ENCODE measurements at regions not wholly inside any gene's neighbourhood (a gene's known extent, or its start where the extent isn't known, plus 50 kb on each side); places are given as distances from the start of the nearest gene placed in this dataset.

DNA sequence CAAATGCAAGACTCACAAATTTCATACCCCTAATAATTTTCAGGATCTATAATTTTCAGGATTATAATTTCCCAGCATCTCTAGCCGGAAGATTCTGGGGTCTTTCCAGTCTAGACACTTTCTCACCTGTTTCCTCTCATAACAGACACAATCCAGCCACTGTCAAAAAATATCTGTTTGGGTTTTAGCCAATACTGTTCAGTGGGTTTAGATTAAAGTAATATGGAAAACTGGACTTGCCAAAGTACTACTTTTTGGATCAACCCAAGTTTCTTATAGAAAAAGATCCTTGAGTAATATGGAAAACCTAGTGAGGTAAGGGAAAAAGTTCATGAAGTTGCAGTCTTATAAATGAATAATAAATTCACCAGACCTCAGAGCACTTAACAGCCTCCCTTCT is 62.1 kb upstream of the NEBL start:
- DNase-seq: no peak

DNA sequence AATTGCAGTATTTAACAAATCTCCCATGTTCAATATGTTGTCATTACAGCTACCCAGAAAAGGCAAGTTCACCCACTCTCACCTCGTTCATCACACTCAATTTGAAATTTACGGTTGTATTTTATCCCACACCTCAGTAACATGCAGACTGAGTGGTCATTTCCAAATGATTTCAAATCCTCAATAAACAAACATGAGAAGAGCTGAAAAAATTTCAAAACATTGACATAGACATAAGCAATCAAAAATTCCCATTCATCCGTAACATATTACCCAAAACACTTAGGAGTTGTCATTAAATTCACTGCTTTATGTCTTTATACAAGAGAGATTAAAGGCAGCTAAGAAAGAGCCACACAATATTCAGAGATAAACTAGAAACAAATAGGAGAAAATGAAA is 61.7 kb upstream of the NEBL start:
- no peak for DNase-seq

DNA sequence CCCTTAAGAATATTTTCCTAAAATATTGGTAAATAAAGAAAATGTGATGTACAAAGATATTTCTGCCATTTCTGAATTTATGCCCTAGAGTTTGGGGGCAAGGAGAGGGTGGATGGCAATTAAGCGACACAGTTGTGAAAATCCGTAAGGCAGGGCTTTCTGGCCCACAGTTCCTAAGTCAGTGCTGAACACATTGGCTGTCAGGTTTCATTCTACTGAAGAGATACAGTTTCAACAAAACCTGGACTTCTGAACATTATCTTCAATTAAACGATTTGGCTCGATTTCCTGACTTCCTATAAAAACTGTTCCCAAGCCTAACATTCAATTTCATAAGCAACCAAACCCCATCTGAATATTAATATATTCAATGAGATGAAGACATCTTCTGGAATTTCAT is 61.1 kb upstream of the NEBL start:
- DNase-seq: no peak

GRCh38 chr10:20957744-20958143 is 60.6 kb upstream of the NEBL start:
- DNase-seq: no peak

- DNase-seq: no peak
Observed at GRCh38 chr10:20956843-20957242, 59.7 kb upstream of the NEBL start.

DNA sequence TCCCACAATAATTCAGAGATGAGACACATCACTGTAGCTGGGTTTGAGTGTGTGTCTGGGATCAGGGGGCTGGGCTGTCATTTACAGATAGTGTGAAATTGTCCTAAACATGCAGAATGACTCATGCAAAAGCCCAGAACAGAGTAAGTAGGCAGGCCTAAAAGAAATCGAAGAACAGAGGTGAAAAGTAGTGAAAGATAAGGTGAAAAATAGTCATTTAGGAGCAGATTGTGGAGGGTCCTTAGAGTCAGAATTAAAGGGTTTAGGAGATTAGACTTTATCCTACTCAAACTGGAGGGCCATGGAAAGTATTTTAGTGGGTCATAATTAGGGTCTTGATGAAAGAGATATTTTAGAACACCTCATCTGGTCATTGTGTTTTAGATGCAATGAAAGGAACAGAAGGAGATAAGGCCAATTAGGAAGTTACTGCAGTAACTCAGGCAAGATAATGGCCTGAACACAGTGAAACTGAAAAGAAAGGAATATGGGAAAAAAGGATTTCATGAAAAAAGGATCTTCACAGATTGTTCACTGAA is 58.3 kb upstream of the NEBL start:
- DNase-seq: no peak

GRCh38 chr10:20954519-20954918 is 57.4 kb upstream of the NEBL start:
- no peak for DNase-seq

- no peak for DNase-seq
Observed at GRCh38 chr10:20953120-20953519, 56.0 kb upstream of the NEBL start.

GRCh38 chr10:20949967-20950366 is 52.9 kb upstream of the NEBL start:
- no peak for DNase-seq

- no peak for DNase-seq
Observed at GRCh38 chr10:20948686-20949327, 51.7 kb upstream of the NEBL start.
